Bronchial epithelial cell (primary cell): ENCODE measurements at regions not wholly inside any gene's neighbourhood (a gene's known extent, or its start where the extent isn't known, plus 50 kb on each side); places are given as distances from the start of the nearest gene placed in this dataset.

ENCODE experiments used
- DNase-seq: peaks from one replicate; pipeline ENCODE4 v3.0.0-alpha.2; 2010; ENCODE audit warnings: low read depth
- FAIRE-seq: peaks from 2 replicates; lab custom pipeline; 2011; peaks lifted over from hg19 to GRCh38; lab: Jason Lieb, UNC
- H3K27me3 ChIP-seq: 2 replicates; pipeline ENCODE4 v1.5.1; 2011; ENCODE audit warnings: low read length; ENCODE audit not compliant: control insufficient read depth, insufficient read depth
- H3K36me3 ChIP-seq: 2 replicates; pipeline ENCODE4 v1.5.1; 2011; ENCODE audit warnings: low read length; ENCODE audit not compliant: control insufficient read depth, insufficient read depth
- H3K4me3 ChIP-seq: 2 replicates; pipeline ENCODE4 v1.5.1; 2011; ENCODE audit warnings: mild to moderate bottlenecking, low read depth, low read length, control low read depth
- CTCF ChIP-seq: IDR thresholded peaks from 2 replicates; pipeline ENCODE4 v1.5.1; 2011; ENCODE audit warnings: mild to moderate bottlenecking, moderate library complexity, low read length, control low read depth, inconsistent platforms; ENCODE audit not compliant: insufficient read depth, severe bottlenecking

- no peaks in the 10 kb centered on the region for H3K27me3 ChIP-seq
- no peak for DNase-seq
- no peaks in the 10 kb centered on the region for H3K36me3 ChIP-seq
- H3K4me3 ChIP-seq = no peak overlapping the region
- no peak for FAIRE-seq
- TF ChIP-seq CTCF = no peak
Observed at GRCh38 chr3:182108371-182108770, 396.6 kb downstream of the SOX2 start.

- no peak for DNase-seq
- no peak for TF ChIP-seq CTCF
- no peak for FAIRE-seq
- Histone ChIP-seq H3K4me3 (no peak overlapping the region), H3K27me3 (no peaks in the 10 kb centered on the region), H3K36me3 (no peaks in the 10 kb centered on the region)
Observed at GRCh38 chr3:182111967-182112366, 400.2 kb downstream of the SOX2 start.

GRCh38 chr3:182115328-182116015, 403.7 kb downstream of the SOX2 start:
- H3K4me3 ChIP-seq = no peak overlapping the region
- no peaks in the 10 kb centered on the region for H3K36me3 ChIP-seq
- no peak for TF ChIP-seq CTCF
- H3K27me3 ChIP-seq = no peaks in the 10 kb centered on the region
- FAIRE-seq (no peak), DNase-seq (peak; percentile 35)

- DNase-seq (no peak), FAIRE-seq (no peak)
- no peak overlapping the region for H3K4me3 ChIP-seq
- no peaks in the 10 kb centered on the region for H3K27me3 ChIP-seq
- H3K36me3 ChIP-seq = no peaks in the 10 kb centered on the region
- TF ChIP-seq CTCF = no peak
Observed at GRCh38 chr3:182116386-182116785, 404.7 kb downstream of the SOX2 start.

GRCh38 chr3:182117131-182117530, 405.4 kb downstream of the SOX2 start:
- Histone ChIP-seq H3K36me3 (no peaks in the 10 kb centered on the region), H3K27me3 (no peaks in the 10 kb centered on the region), H3K4me3 (no peak overlapping the region)
- FAIRE-seq (peak; percentile 18), DNase-seq (no peak)
- no peak for TF ChIP-seq CTCF

GRCh38 chr3:182117583-182117982, 405.9 kb downstream of the SOX2 start:
- Histone ChIP-seq H3K27me3 (no peaks in the 10 kb centered on the region), H3K4me3 (no peak overlapping the region), H3K36me3 (no peaks in the 10 kb centered on the region)
- TF ChIP-seq CTCF = no peak
- DNase-seq = no peak
- FAIRE-seq = no peak
